Panc1 (cell line): ENCODE measurements at regions not wholly inside any gene's neighbourhood (a gene's known extent, or its start where the extent isn't known, plus 50 kb on each side); places are given as distances from the start of the nearest gene placed in this dataset.

ENCODE experiments used
- ATAC-seq: fragments of 200-7000 bp; cut with Tn5 transposase; 2 replicates; pipeline ENCODE4 v1.9.1; 2020; ENCODE audit warnings: mild to moderate bottlenecking, moderate library complexity
- BruUV-seq: library from RNA; stranded (reverse); fragments of 400-500 nt; replicated peaks from 2 replicates; lab custom pipeline; 2021; lab: Mats Ljungman, UMichigan
- CTCF ChIA-PET: fragments of 300-600 bp; sonication (Branson Sonifier 250); formaldehyde crosslinking; loops from one replicate; lab custom pipeline; 2022; ENCODE audit warnings: antibody characterized with exemption; lab: Charles Lee
- POLR2A ChIA-PET: fragments of 300-600 bp; sonication (Branson Sonifier 250); formaldehyde crosslinking; loops from one replicate; lab custom pipeline; 2022; ENCODE audit warnings: antibody characterized with exemption; lab: Charles Lee
- DNase-seq: peaks from one replicate; pipeline ENCODE4 v3.0.0-alpha.2; 2010; ENCODE audit warnings: low read depth, low spot score
- H3K27ac ChIP-seq: 2 replicates; pipeline ENCODE4 v1.5.1; 2011; ENCODE audit warnings: mild to moderate bottlenecking, low read length, inconsistent platforms
- H3K27me3 ChIP-seq: fragments of 200-500 bp; sonication (Bioruptor generic); 2 replicates; pipeline ENCODE4 v1.6.0; 2014; ENCODE audit warnings: low read length, inconsistent platforms; ENCODE audit not compliant: control insufficient read depth, insufficient read depth
- H3K36me3 ChIP-seq: fragments of 200-500 bp; sonication (Bioruptor generic); 2 replicates; pipeline ENCODE4 v1.5.1; 2014; ENCODE audit warnings: inconsistent platforms, mild to moderate bottlenecking, low read length, moderate library complexity; ENCODE audit not compliant: control insufficient read depth, insufficient read depth
- H3K4me1 ChIP-seq: 2 replicates; pipeline ENCODE4 v1.5.1; 2011; ENCODE audit warnings: inconsistent platforms, mild to moderate bottlenecking, low read length, moderate library complexity; ENCODE audit not compliant: control insufficient read depth, insufficient read depth
- H3K4me3 ChIP-seq, 2 experiments: 2 replicates each; pipeline ENCODE4 v1.5.1; 2011 to 2012; ENCODE audit warnings: low read depth in 2 of 2, low read length in 2 of 2, mild to moderate bottlenecking in 2 of 2, inconsistent platforms in 1 of 2, moderate library complexity in 1 of 2
- H3K9me3 ChIP-seq: fragments of 200-500 bp; sonication (Bioruptor generic); 2 replicates; pipeline ENCODE4 v1.5.1; 2014; ENCODE audit warnings: low read depth, mild to moderate bottlenecking, inconsistent platforms, low read length, moderate library complexity; ENCODE audit not compliant: control insufficient read depth, insufficient read depth
- POLR2AphosphoS5 ChIP-seq: IDR thresholded peaks from 2 replicates; pipeline ENCODE4 v1.6.1; 2012; ENCODE audit warnings: mild to moderate bottlenecking, low read depth, low read length, moderate library complexity
- SIN3A ChIP-seq: IDR thresholded peaks from 2 replicates; pipeline ENCODE4 v1.6.1; 2012; ENCODE audit warnings: low read depth, mild to moderate bottlenecking, low read length, moderate library complexity, borderline replicate concordance; ENCODE audit not compliant: insufficient read depth
- TCF7L2 ChIP-seq: IDR thresholded peaks from 2 replicates; pipeline ENCODE4 v1.6.1; 2011; ENCODE audit warnings: mild to moderate bottlenecking, low read depth, low read length, inconsistent platforms
- in situ Hi-C: cut with HindIII; loops from 2 replicates; pipeline ENCODE4 v1.10.0; 2016; ENCODE audit warnings: low sequenced_read_pairs, low pct_unique_long_range_greater_than_20kb
- intact Hi-C: fragments of 100-400 bp; cut with micrococcal nuclease; formaldehyde crosslinking; loops from one replicate; pipeline ENCODE4 v1.10.0; 2022; ENCODE audit not compliant: unreplicated experiment
- TF ChIP-seq, protein P1 (sequence below): fragments of 450-650 bp; IDR thresholded peaks from 2 replicates; pipeline ENCODE4 v1.5.1; 2017; ENCODE audit warnings: mild to moderate bottlenecking
- TF ChIP-seq, protein P2 (sequence below), 2 experiments: IDR thresholded peaks; 2 replicates each; pipeline ENCODE4 v1.6.1; 2011 to 2012; ENCODE audit warnings: low read depth in 2 of 2, control low read depth in 1 of 2, low read length in 1 of 2, mild to moderate bottlenecking in 1 of 2, moderate library complexity in 1 of 2; ENCODE audit not compliant: insufficient read depth in 1 of 2

DNA sequence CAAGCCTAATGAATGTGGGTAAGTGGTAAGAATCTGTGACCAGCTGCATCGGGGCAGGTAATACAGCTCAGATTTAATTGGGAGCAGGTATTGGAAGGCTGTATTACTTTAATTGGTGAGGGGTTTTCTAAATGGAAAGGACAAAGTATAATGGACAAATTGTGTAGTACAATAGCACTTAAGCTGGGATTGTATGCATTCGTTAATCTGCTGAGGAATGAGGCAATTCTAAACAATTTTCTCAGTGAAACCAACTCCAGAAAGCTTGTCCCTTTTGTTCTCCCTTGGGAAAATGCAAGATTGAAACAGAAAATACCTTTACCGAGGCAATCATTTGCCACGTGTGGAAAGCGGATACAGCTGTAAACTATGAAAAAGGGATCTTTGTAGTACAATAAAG lies 801.6 kb upstream of the POU3F3 start:
- DNase-seq (no peak), ATAC-seq (no peak)
- BruUV-seq: no TSS peak
- ChIA-PET POLR2A (no interaction called here), CTCF (no interaction called here)
- TF ChIP-seq POLR2AphosphoS5 (no peak), SIN3A (no peak), TCF7L2 (no peak)
- TF ChIP-seq, protein P1, sequence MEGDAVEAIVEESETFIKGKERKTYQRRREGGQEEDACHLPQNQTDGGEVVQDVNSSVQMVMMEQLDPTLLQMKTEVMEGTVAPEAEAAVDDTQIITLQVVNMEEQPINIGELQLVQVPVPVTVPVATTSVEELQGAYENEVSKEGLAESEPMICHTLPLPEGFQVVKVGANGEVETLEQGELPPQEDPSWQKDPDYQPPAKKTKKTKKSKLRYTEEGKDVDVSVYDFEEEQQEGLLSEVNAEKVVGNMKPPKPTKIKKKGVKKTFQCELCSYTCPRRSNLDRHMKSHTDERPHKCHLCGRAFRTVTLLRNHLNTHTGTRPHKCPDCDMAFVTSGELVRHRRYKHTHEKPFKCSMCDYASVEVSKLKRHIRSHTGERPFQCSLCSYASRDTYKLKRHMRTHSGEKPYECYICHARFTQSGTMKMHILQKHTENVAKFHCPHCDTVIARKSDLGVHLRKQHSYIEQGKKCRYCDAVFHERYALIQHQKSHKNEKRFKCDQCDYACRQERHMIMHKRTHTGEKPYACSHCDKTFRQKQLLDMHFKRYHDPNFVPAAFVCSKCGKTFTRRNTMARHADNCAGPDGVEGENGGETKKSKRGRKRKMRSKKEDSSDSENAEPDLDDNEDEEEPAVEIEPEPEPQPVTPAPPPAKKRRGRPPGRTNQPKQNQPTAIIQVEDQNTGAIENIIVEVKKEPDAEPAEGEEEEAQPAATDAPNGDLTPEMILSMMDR: no peak
- TF ChIP-seq, protein P2, sequence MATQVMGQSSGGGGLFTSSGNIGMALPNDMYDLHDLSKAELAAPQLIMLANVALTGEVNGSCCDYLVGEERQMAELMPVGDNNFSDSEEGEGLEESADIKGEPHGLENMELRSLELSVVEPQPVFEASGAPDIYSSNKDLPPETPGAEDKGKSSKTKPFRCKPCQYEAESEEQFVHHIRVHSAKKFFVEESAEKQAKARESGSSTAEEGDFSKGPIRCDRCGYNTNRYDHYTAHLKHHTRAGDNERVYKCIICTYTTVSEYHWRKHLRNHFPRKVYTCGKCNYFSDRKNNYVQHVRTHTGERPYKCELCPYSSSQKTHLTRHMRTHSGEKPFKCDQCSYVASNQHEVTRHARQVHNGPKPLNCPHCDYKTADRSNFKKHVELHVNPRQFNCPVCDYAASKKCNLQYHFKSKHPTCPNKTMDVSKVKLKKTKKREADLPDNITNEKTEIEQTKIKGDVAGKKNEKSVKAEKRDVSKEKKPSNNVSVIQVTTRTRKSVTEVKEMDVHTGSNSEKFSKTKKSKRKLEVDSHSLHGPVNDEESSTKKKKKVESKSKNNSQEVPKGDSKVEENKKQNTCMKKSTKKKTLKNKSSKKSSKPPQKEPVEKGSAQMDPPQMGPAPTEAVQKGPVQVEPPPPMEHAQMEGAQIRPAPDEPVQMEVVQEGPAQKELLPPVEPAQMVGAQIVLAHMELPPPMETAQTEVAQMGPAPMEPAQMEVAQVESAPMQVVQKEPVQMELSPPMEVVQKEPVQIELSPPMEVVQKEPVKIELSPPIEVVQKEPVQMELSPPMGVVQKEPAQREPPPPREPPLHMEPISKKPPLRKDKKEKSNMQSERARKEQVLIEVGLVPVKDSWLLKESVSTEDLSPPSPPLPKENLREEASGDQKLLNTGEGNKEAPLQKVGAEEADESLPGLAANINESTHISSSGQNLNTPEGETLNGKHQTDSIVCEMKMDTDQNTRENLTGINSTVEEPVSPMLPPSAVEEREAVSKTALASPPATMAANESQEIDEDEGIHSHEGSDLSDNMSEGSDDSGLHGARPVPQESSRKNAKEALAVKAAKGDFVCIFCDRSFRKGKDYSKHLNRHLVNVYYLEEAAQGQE (IDR thresholded peaks at IDR 0.05; ENCODE audit: insufficient read depth in 1 of 2, low read depth in 2 of 2, low read length in 1 of 2): no peak
- no peaks in the 10 kb centered on the region for H3K27me3 ChIP-seq
- H3K9me3 ChIP-seq: no peaks in the 10 kb centered on the region
- 0 out of 2 replicates have a peak, but pooled peaks cover 3% of the 10 kb centered on the region for H3K4me1 ChIP-seq
- no peak overlapping the region for H3K4me3 ChIP-seq
- H3K27ac ChIP-seq: no peak overlapping the region
- H3K36me3 ChIP-seq: no peaks in the 10 kb centered on the region
- in situ Hi-C loops: no loop called here
- intact Hi-C loops: no loop called here

DNA sequence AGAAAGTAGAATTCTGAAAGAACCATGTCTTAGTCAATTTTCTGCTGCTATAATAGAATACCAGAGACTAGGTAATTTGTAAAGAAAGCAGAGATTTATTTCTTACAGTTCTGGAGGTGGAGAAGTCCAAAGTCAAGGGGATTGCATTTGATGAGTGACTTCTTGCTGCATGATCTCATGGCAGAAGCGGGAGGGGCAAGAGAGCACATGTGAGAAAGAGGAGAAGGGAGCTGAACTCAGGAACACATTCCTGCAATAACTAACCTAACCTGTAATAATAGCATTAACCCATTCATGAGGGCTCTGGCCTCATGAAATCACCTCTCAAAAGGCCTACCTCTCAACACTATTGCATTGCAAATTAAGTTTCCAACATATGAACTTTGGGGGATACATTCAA lies 797.5 kb upstream of the POU3F3 start:
- in situ Hi-C loops (no loop called here), intact Hi-C loops (no loop called here)
- CTCF ChIA-PET: no interaction called here
- no peak for DNase-seq
- Histone ChIP-seq H3K36me3 (no peaks in the 10 kb centered on the region), H3K27me3 (no peaks in the 10 kb centered on the region), H3K4me3 (no peak overlapping the region), H3K9me3 (no peaks in the 10 kb centered on the region), H3K27ac (no peak overlapping the region), H3K4me1 (0 out of 2 replicates have a peak, but pooled peaks cover 2% of the 10 kb centered on the region)
- no TSS peak for BruUV-seq
- TF ChIP-seq TCF7L2: no peak
- TF ChIP-seq, protein P2 (IDR thresholded peaks at IDR 0.05; ENCODE audit: insufficient read depth in 1 of 2, low read depth in 2 of 2, low read length in 1 of 2): no peak
- POLR2A ChIA-PET: no interaction called here
- no peak for ATAC-seq
